ENCODE measurements at regions not wholly inside any gene's neighbourhood (a gene's known extent, or its start where the extent isn't known, plus 50 kb on each side); places are given as distances from the start of the nearest gene placed in this dataset.

GRCh38 chr9:100700689-100701318 is 122.9 kb downstream of the CAVIN4 start:
- peak; percentile 80 for TF ChIP-seq CTCF (IDR thresholded peaks at IDR 0.05)
- no peak for TF ChIP-seq ZFX (IDR thresholded peaks at IDR 0.05; ENCODE audit: borderline replicate concordance)
- no peak overlapping the region for H3K27ac ChIP-seq

GRCh38 chr9:100714372-100715099 is 136.7 kb downstream of the CAVIN4 start:
- H3K27ac ChIP-seq = no peak overlapping the region
- TF ChIP-seq CTCF (IDR thresholded peaks at IDR 0.05) (peak; percentile 90), ZFX (IDR thresholded peaks at IDR 0.05; ENCODE audit: borderline replicate concordance) (no peak)

DNA sequence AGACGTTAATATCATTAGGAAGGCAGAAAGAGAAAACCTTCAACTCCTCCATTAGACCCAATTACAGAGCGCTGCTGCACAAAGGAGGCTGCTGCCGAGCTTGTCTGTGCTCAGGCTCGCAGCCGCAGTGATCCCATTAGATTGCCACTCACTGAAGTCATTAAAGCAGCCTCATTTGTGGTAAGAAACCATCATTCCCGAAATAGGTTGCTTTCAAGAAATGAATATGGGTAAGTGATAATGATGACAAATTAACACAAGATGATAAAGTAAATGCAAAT is 137.2 kb downstream of the CAVIN4 start:
- no peak for TF ChIP-seq CTCF (IDR thresholded peaks at IDR 0.05)
- TF ChIP-seq ZFX (IDR thresholded peaks at IDR 0.05; ENCODE audit: borderline replicate concordance) = no peak
- H3K27ac ChIP-seq = no peak overlapping the region

- TF ChIP-seq CTCF (IDR thresholded peaks at IDR 0.05) (no peak), ZFX (IDR thresholded peaks at IDR 0.05; ENCODE audit: borderline replicate concordance) (no peak)
- H3K27ac ChIP-seq = no peak overlapping the region
These were observed 140.8 kb downstream of the CAVIN4 start for GRCh38 chr9:100718717-100719116.

DNA sequence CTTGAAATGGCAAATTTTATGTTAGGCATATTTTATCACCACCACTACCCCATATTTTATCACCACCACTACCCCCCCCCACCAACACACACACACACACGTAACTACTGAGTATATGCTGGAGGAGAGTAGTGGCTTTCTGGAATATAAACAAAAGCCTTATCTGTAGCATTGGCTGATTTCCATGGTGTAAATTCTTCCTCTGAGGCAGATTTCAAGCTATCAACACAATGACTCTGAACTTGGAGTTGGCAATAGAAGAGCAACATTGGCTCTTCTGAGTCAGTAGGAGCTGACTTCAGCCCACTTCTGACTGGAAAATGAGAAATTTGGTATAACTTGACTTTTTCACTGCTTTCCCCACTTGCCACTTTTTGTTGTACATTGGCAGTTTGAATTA is 143.0 kb downstream of the CAVIN4 start:
- TF ChIP-seq CTCF (IDR thresholded peaks at IDR 0.05) (no peak), ZFX (IDR thresholded peaks at IDR 0.05; ENCODE audit: borderline replicate concordance) (no peak)
- no peak overlapping the region for H3K27ac ChIP-seq

- TF ChIP-seq CTCF (IDR thresholded peaks at IDR 0.05) (no peak), ZFX (IDR thresholded peaks at IDR 0.05; ENCODE audit: borderline replicate concordance) (no peak)
- H3K27ac ChIP-seq = no peak overlapping the region
These were observed 147.0 kb downstream of the CAVIN4 start for GRCh38 chr9:100724886-100725285.

- TF ChIP-seq CTCF (IDR thresholded peaks at IDR 0.05) (no peak), ZFX (IDR thresholded peaks at IDR 0.05; ENCODE audit: borderline replicate concordance) (no peak)
- no peak overlapping the region for H3K27ac ChIP-seq
These were observed 147.5 kb downstream of the CAVIN4 start for GRCh38 chr9:100725371-100725770.
